ENCODE measurements at regions not wholly inside any gene's neighbourhood (a gene's known extent, or its start where the extent isn't known, plus 50 kb on each side); places are given as distances from the start of the nearest gene placed in this dataset.

DNA sequence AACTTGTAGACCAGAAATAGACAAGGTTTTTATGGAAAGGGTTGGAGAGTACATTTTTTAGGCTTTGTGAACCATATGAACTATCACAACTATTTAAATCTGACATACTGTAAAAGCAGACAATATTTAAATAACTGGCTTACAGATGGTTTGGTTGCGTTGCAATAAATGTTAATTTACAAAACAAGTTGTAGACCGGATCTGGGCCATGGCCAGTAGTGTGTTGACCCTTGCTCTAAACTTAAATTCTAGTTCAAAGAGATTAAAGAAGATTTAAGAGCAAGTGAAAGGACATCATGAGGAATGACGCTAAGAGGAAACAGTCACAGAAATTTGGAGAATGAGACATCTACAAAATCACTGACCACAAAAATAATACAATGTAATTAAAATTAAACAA, 652.7 kb downstream of the DCDC2C start:
- TF ChIP-seq REST (IDR thresholded peaks at IDR 0.05; ENCODE audit: insufficient read depth in 1 of 2, low read depth in 2 of 2, low read length in 2 of 2): no peak
- no peak for TF ChIP-seq TAF1 (IDR thresholded peaks at IDR 0.05; ENCODE audit: borderline replicate concordance, insufficient read depth, low read length)
- no peak for TF ChIP-seq POLR2AphosphoS5 (IDR thresholded peaks at IDR 0.05; ENCODE audit: low read depth, low read length)
- no peak for TF ChIP-seq SIN3A (IDR thresholded peaks at IDR 0.05; ENCODE audit: borderline replicate concordance, insufficient read depth, low read length)
